Neural progenitor cell (in vitro differentiated cells): ENCODE measurements at regions not wholly inside any gene's neighbourhood (a gene's known extent, or its start where the extent isn't known, plus 50 kb on each side); places are given as distances from the start of the nearest gene placed in this dataset.

Experiments used
- CTCF ChIP-seq: fragments of 200-600 bp; sonication (generic); IDR thresholded peaks from 2 replicates; pipeline ENCODE4 v1.5.1; 2017; ENCODE audit warnings: antibody characterized with exemption, mild to moderate bottlenecking
- EZH2 ChIP-seq: fragments of 200-600 bp; sonication (generic); IDR thresholded peaks from 2 replicates; pipeline ENCODE4 v1.6.1; 2017; ENCODE audit warnings: antibody characterized with exemption, mild to moderate bottlenecking, moderate library complexity
- EZH2phosphoT487 ChIP-seq: fragments of 200-600 bp; sonication (generic); IDR thresholded peaks from 2 replicates; pipeline ENCODE4 v1.6.1; 2017; ENCODE audit warnings: antibody characterized with exemption

GRCh38 chr3:193843474-193844301 is 250.7 kb downstream of the OPA1 start:
- TF ChIP-seq CTCF (no peak), EZH2phosphoT487 (no peak), EZH2 (no peak)
